ENCODE measurements at regions not wholly inside any gene's neighbourhood (a gene's known extent, or its start where the extent isn't known, plus 50 kb on each side); places are given as distances from the start of the nearest gene placed in this dataset.

- TF ChIP-seq CHD7 (IDR thresholded peaks at IDR 0.05; ENCODE audit: insufficient replicate concordance, low read length) (no peak), SRF (IDR thresholded peaks at IDR 0.05; ENCODE audit: low read depth, low read length) (no peak), TAF1 (IDR thresholded peaks at IDR 0.05; ENCODE audit: low read depth, low read length) (no peak), ZNF274 (IDR thresholded peaks at IDR 0.05; ENCODE audit: borderline replicate concordance, extremely low read depth, low read length) (no peak), TAF7 (optimal IDR thresholded peaks at IDR 0.05; ENCODE audit: borderline replicate concordance, low read depth, low read length) (no peak), ATF3 (IDR thresholded peaks at IDR 0.05; ENCODE audit: insufficient read depth, low read depth, low read length) (no peak), BCL11A (IDR thresholded peaks at IDR 0.05; ENCODE audit: low read depth in 2 of 2, low read length in 2 of 2) (no peak), JUND (IDR thresholded peaks at IDR 0.05; ENCODE audit: low read length) (no peak), SP2 (IDR thresholded peaks at IDR 0.05; ENCODE audit: low read length) (no peak), SIN3A (conservative IDR thresholded peaks at IDR 0.05 in 1 of 2, IDR thresholded peaks at IDR 0.05 in 1 of 2; ENCODE audit: low read depth in 1 of 2, low read length in 2 of 2) (no peak), BRCA1 (IDR thresholded peaks at IDR 0.05; ENCODE audit: low read depth, low read length) (no peak)
These were observed 1079.5 kb downstream of the IGSF11 start (continued) for GRCh38 chr3:117955196-117955595.
